ENCODE measurements at regions not wholly inside any gene's neighbourhood (a gene's known extent, or its start where the extent isn't known, plus 50 kb on each side); places are given as distances from the start of the nearest gene placed in this dataset.

DNA sequence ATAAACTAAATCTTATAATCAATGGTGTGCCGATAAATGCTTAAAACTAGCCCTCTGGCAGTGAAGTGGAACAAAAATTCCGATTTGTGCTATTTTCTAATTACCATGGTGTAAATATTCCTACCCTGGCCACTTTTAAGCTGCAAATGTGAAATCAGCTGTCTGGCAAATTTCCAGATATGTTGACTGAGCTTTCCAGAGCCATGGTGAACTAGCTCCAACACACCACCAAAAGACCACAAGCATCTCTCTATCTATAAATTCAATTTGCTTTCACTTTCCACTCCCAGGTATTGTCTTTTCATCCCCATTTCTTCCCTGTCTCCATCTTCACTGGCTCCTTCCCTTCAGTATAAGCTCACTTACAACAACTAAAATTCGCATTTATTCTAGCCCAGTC, 152.3 kb upstream of the RGS18 start:
- TF ChIP-seq, protein P1, sequence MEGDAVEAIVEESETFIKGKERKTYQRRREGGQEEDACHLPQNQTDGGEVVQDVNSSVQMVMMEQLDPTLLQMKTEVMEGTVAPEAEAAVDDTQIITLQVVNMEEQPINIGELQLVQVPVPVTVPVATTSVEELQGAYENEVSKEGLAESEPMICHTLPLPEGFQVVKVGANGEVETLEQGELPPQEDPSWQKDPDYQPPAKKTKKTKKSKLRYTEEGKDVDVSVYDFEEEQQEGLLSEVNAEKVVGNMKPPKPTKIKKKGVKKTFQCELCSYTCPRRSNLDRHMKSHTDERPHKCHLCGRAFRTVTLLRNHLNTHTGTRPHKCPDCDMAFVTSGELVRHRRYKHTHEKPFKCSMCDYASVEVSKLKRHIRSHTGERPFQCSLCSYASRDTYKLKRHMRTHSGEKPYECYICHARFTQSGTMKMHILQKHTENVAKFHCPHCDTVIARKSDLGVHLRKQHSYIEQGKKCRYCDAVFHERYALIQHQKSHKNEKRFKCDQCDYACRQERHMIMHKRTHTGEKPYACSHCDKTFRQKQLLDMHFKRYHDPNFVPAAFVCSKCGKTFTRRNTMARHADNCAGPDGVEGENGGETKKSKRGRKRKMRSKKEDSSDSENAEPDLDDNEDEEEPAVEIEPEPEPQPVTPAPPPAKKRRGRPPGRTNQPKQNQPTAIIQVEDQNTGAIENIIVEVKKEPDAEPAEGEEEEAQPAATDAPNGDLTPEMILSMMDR (conservative IDR thresholded peaks at IDR 0.05 in 1 of 2, IDR thresholded peaks at IDR 0.05 in 1 of 2; ENCODE audit: extremely low read depth in 1 of 2, insufficient read depth in 1 of 2, low read depth in 1 of 2, low read length in 2 of 2), result no peak
- no peak for TF ChIP-seq EZH2 (IDR thresholded peaks at IDR 0.05; ENCODE audit: borderline replicate concordance, low read length)

All from mammary epithelial cell (primary cell).